ENCODE measurements at regions not wholly inside any gene's neighbourhood (a gene's known extent, or its start where the extent isn't known, plus 50 kb on each side); places are given as distances from the start of the nearest gene placed in this dataset.

DNA sequence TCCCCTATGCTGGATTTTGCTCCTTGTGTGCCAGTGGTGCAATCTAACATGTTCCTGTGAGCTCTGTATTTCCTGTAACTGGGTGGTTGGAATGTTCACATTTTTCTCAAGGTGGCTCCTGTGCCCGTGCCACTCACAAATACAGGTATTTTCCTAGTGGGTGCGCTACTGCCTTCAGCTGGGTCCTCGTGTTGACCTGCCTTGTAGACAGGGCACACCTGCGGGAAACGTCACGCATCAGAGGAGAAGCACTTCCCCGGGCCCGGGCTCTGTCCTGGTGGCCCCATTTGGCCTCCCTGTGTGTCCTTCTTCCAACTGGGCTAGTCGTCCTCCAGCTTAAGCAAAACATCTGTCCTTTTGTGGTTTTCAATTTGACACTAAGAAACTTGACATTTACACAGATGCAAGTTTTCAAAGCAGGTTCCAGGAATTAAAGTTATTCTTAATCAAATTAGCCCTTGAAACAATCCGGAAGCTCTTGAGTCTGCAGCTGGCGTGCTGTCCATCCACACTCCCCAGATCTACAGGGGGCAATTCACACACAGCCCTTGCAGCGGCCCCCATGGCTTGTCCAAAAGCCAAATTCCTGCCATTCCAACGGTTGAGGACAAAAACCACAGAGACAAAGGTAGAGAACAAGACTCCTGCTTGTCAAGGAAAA lies 275.1 kb downstream of the CDC5L start:
- TF ChIP-seq, protein P1, sequence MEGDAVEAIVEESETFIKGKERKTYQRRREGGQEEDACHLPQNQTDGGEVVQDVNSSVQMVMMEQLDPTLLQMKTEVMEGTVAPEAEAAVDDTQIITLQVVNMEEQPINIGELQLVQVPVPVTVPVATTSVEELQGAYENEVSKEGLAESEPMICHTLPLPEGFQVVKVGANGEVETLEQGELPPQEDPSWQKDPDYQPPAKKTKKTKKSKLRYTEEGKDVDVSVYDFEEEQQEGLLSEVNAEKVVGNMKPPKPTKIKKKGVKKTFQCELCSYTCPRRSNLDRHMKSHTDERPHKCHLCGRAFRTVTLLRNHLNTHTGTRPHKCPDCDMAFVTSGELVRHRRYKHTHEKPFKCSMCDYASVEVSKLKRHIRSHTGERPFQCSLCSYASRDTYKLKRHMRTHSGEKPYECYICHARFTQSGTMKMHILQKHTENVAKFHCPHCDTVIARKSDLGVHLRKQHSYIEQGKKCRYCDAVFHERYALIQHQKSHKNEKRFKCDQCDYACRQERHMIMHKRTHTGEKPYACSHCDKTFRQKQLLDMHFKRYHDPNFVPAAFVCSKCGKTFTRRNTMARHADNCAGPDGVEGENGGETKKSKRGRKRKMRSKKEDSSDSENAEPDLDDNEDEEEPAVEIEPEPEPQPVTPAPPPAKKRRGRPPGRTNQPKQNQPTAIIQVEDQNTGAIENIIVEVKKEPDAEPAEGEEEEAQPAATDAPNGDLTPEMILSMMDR (IDR thresholded peaks at IDR 0.05), result no peak
- Histone ChIP-seq H3K27me3 (no peaks in the 10 kb centered on the region), H3K36me3 (no peaks in the 10 kb centered on the region), H3K4me3 (ENCODE audit: low read depth in 1 of 2, low read length in 1 of 2) (no peak overlapping the region), H3K9me3 (no peaks in the 10 kb centered on the region), H3K4me1 (ENCODE audit: control insufficient read depth in 1 of 2, insufficient read depth in 1 of 2, low read depth in 1 of 2, low read length in 1 of 2) (no peaks in the 10 kb centered on the region), H3K27ac (no peak overlapping the region)

DNA sequence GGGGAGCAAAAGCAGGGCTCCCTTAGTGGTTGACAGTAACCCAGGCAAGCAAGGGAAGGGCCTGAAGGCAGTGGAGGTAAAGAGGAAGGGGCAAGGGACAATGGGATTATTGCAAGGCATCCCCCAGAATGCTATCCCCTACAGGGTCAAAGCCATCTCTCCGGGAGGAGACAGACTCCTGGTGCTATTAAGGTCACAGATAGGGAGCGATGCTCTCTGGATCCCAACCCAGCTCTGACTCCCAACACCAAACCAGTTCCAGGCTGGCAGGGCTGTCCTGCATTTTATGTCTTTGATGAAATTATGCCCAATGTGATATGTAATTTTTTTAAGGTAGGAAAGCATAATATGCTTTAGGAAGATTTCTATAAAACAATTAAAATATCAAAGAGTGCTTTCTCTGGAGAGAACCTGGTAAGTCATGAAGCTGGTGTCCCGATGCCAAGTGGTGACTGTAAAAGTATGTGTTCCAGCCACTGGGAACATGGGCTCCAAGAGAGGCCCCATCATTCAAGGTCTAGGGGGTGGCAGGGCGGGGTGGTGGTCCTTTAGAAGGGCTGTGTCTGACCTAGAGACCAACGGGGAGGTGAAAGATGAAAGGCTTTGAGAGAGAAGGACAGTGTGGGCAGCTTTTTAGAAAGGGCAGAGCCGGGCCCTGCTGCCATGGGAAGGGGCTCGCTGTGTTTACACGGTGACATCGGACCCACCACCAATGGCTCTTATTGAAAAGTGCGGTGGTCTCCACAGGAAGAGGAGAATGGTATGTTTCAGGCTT lies 276.5 kb downstream of the CDC5L start:
- Histone ChIP-seq H3K9me3 (no peaks in the 10 kb centered on the region), H3K36me3 (no peaks in the 10 kb centered on the region), H3K4me1 (ENCODE audit: control insufficient read depth in 1 of 2, insufficient read depth in 1 of 2, low read depth in 1 of 2, low read length in 1 of 2) (no peaks in the 10 kb centered on the region), H3K4me3 (ENCODE audit: low read depth in 1 of 2, low read length in 1 of 2) (no peak overlapping the region), H3K27me3 (no peaks in the 10 kb centered on the region), H3K27ac (no peak overlapping the region)
- TF ChIP-seq, protein P1 (IDR thresholded peaks at IDR 0.05), result no peak

DNA sequence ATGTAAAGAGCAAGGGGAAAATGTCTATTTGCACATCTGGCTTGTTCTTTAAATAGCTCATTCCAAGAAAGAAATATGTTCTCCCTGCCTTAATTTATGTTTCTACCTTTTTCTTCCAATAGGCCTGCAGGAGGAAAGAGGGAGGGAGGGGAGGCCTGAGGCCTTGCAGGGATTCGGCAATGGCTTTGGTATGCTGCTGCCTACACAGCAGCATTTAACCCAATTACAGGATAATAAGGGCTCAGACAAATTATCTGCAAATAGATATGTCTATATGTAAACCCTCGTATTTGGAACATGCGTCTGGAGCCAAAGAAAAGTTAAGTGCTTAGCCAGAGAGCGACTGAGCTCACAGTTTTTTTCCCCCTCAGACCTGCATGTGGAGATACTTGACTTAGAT lies 277.2 kb downstream of the CDC5L start:
- Histone ChIP-seq H3K36me3 (no peaks in the 10 kb centered on the region), H3K4me3 (ENCODE audit: low read depth in 1 of 2, low read length in 1 of 2) (no peak overlapping the region), H3K9me3 (no peaks in the 10 kb centered on the region), H3K4me1 (ENCODE audit: control insufficient read depth in 1 of 2, insufficient read depth in 1 of 2, low read depth in 1 of 2, low read length in 1 of 2) (no peaks in the 10 kb centered on the region), H3K27me3 (no peaks in the 10 kb centered on the region), H3K27ac (no peak overlapping the region)
- TF ChIP-seq, protein P1 (IDR thresholded peaks at IDR 0.05), result no peak

GRCh38 chr6:44665143-44665542 lies 277.6 kb downstream of the CDC5L start:
- no peaks in the 10 kb centered on the region for H3K9me3 ChIP-seq
- no peaks in the 10 kb centered on the region for H3K27me3 ChIP-seq

DNA sequence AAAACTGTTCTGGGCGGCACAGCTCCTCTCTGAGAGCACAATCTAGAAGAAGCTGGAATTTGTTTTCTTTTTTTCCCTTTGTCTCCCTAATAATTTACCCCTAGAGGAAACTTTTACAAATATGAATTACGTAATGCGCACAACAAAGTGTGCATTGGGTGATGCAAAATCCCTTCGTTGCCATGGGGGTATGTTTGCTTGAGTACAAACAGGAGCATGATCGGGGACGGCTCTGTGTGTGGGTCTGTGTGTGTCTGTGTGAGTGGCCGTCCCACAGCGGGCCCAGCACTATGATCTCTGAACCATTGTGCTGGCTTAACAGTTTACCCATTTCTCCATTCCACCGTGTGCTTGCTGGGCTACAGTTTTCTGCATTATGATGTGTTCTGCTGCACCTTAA lies 278.2 kb downstream of the CDC5L start:
- Histone ChIP-seq H3K9me3 (no peaks in the 10 kb centered on the region), H3K27ac (no peak overlapping the region), H3K36me3 (no peaks in the 10 kb centered on the region), H3K27me3 (no peaks in the 10 kb centered on the region), H3K4me1 (ENCODE audit: control insufficient read depth in 1 of 2, insufficient read depth in 1 of 2, low read depth in 1 of 2, low read length in 1 of 2) (no peaks in the 10 kb centered on the region), H3K4me3 (ENCODE audit: low read depth in 1 of 2, low read length in 1 of 2) (no peak overlapping the region)
- TF ChIP-seq, protein P1 (IDR thresholded peaks at IDR 0.05), result no peak

More at GRCh38 chr6:44665143-44665542, 277.6 kb downstream of the CDC5L start:
- H3K4me3 ChIP-seq (ENCODE audit: low read depth in 1 of 2, low read length in 1 of 2), result no peak overlapping the region
- TF ChIP-seq, protein P1 (IDR thresholded peaks at IDR 0.05), result no peak
- no peaks in the 10 kb centered on the region for H3K36me3 ChIP-seq
- no peaks in the 10 kb centered on the region for H3K4me1 ChIP-seq (ENCODE audit: control insufficient read depth in 1 of 2, insufficient read depth in 1 of 2, low read depth in 1 of 2, low read length in 1 of 2)
- no peak overlapping the region for H3K27ac ChIP-seq
